ENCODE measurements at regions not wholly inside any gene's neighbourhood (a gene's known extent, or its start where the extent isn't known, plus 50 kb on each side); places are given as distances from the start of the nearest gene placed in this dataset.

DNA sequence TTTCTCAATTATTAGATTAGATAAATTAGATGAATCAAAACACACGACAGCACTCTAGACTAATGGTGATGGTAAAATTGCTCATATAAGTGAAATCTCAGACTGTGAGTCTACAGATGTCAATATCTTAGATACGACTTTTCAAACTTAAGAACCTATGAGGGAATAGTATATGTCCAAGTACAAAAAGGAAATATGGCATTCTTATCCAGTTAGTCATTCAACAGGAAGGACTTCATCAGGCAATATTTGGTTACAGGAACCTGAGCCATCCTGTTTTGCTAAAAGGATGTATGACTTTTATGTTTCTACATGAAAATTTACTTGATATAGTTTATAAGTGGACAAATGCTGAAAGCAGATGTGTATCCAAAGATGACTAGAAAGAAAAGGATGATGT, 107.0 kb downstream of the CT47B1 start:
- Histone ChIP-seq H3K4me1 (ENCODE audit: control insufficient read depth in 1 of 2, insufficient read depth in 2 of 2, low read depth in 1 of 2, low read length in 1 of 2) (peaks cover 0 to 5% of the 10 kb centered on the region in 2 experiments; a peak in 1 of 4 replicates), H3K9me2 (no peaks in the 10 kb centered on the region), H3K79me2 (ENCODE audit: insufficient read depth) (no peaks in the 10 kb centered on the region), H3K4me3 (ENCODE audit: low read depth in 2 of 2, low read length in 1 of 2) (no peak overlapping the region), H3F3A (replicated peaks; ENCODE audit: insufficient read depth) (peaks cover 4% of the 10 kb centered on the region), H3K27me3 (ENCODE audit: insufficient read depth) (peaks cover 3% of the 10 kb centered on the region; the same call in 1 of the 2 replicates), H3K9me3 (no peaks in the 10 kb centered on the region), H3K4me2 (no peak overlapping the region), H2AFZ (ENCODE audit: low read depth) (no peak overlapping the region), H3K27ac (ENCODE audit: low read depth in 2 of 2, low read length in 1 of 2) (peak overlapping the region in 1 of 2 experiments; percentile 88; a peak in 2 of 4 replicates), H3K9ac (peak overlapping the region; percentile 25; the same call in 1 of the 2 replicates), H4K20me1 (ENCODE audit: insufficient read depth) (no peaks in the 10 kb centered on the region), H3K36me3 (replicated peaks in 1 of 2; ENCODE audit: control insufficient read depth in 1 of 2, insufficient read depth in 2 of 2, low read length in 1 of 2) (no peaks in the 10 kb centered on the region)
- 4% methylated on average over 2 of the region's 2 CpGs for WGBS (ENCODE audit: low lambda C conversion rate)
- ChIA-PET CTCF (interaction anchor here (0.6 to 1.5 kb wide), 3 partner anchors 19 to 1436 kb away, joined by 3 to 6 read pairs (median 3); no protein-coding TSS in a partner anchor), POLR2A (no interaction called here)
- no peak for DNase-seq
- TF ChIP-seq TAF1 (IDR thresholded peaks at IDR 0.05; ENCODE audit: borderline replicate concordance, low read depth, low read length) (no peak), FOXJ3 (CRISPR knock-in tag; IDR thresholded peaks at IDR 0.05) (no peak), USF2 (IDR thresholded peaks at IDR 0.05; ENCODE audit: borderline replicate concordance, low read depth, low read length) (no peak), RAD21 (IDR thresholded peaks at IDR 0.05; ENCODE audit: low read length) (no peak), TCF12 (IDR thresholded peaks at IDR 0.05) (peak; percentile 18; the same call in 1 of the 2 replicates), NRF1 (IDR thresholded peaks at IDR 0.05; ENCODE audit: low read depth, low read length) (no peak), TEAD4 (IDR thresholded peaks at IDR 0.05; ENCODE audit: borderline replicate concordance, insufficient read depth) (no peak; the same call in 1 of the 2 replicates), MXI1 (IDR thresholded peaks at IDR 0.05; ENCODE audit: low read depth, low read length) (no peak), FOXM1 (IDR thresholded peaks at IDR 0.05; ENCODE audit: low read depth) (no peak), PBX3 (IDR thresholded peaks at IDR 0.05) (peak; percentile 19; the same call in 1 of the 2 replicates), IRF3 (IDR thresholded peaks at IDR 0.05; ENCODE audit: low read depth, low read length) (no peak), POLR2AphosphoS5 (IDR thresholded peaks at IDR 0.05; ENCODE audit: low read depth, low read length) (no peak), RFX5 (IDR thresholded peaks at IDR 0.05; ENCODE audit: low read length) (no peak), CHD2 (IDR thresholded peaks at IDR 0.05; ENCODE audit: low read length, partially characterized antibody) (no peak), FOSL2 (IDR thresholded peaks at IDR 0.05; ENCODE audit: borderline replicate concordance, low read depth) (peak; percentile 17; the same call in 1 of the 2 replicates), ELF1 (IDR thresholded peaks at IDR 0.05) (no peak), RXRA (IDR thresholded peaks at IDR 0.05; ENCODE audit: borderline replicate concordance, low read depth) (no peak), GABPA (IDR thresholded peaks at IDR 0.05; ENCODE audit: low read depth) (no peak), GATA2 (CRISPR knock-in tag; IDR thresholded peaks at IDR 0.05) (no peak), MEF2A (IDR thresholded peaks at IDR 0.05; ENCODE audit: borderline replicate concordance, low read depth) (no peak), SIN3A (IDR thresholded peaks at IDR 0.05; ENCODE audit: borderline replicate concordance, low read depth, low read length) (no peak), JUND (IDR thresholded peaks at IDR 0.05) (peak; percentile 40), EZH2phosphoT487 (IDR thresholded peaks at IDR 0.05; ENCODE audit: borderline replicate concordance, low read depth) (no peak), NFIC (IDR thresholded peaks at IDR 0.05; ENCODE audit: borderline replicate concordance) (no peak), EP300 (IDR thresholded peaks at IDR 0.05; ENCODE audit: borderline replicate concordance in 1 of 2, low read depth in 1 of 2, low read length in 1 of 2) (0 out of 4 replicates have a peak, but pooled peaks of 1 of the 2 experiments have one; percentile 16)
- TF ChIP-seq, protein P1, sequence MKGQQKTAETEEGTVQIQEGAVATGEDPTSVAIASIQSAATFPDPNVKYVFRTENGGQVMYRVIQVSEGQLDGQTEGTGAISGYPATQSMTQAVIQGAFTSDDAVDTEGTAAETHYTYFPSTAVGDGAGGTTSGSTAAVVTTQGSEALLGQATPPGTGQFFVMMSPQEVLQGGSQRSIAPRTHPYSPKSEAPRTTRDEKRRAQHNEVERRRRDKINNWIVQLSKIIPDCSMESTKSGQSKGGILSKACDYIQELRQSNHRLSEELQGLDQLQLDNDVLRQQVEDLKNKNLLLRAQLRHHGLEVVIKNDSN (IDR thresholded peaks at IDR 0.05; ENCODE audit: borderline replicate concordance, low read depth): no peak
- TF ChIP-seq, protein P2, sequence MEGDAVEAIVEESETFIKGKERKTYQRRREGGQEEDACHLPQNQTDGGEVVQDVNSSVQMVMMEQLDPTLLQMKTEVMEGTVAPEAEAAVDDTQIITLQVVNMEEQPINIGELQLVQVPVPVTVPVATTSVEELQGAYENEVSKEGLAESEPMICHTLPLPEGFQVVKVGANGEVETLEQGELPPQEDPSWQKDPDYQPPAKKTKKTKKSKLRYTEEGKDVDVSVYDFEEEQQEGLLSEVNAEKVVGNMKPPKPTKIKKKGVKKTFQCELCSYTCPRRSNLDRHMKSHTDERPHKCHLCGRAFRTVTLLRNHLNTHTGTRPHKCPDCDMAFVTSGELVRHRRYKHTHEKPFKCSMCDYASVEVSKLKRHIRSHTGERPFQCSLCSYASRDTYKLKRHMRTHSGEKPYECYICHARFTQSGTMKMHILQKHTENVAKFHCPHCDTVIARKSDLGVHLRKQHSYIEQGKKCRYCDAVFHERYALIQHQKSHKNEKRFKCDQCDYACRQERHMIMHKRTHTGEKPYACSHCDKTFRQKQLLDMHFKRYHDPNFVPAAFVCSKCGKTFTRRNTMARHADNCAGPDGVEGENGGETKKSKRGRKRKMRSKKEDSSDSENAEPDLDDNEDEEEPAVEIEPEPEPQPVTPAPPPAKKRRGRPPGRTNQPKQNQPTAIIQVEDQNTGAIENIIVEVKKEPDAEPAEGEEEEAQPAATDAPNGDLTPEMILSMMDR (IDR thresholded peaks at IDR 0.05): no peak
